Stimulated activated CD8-positive, alpha-beta memory T cell treated with anti-CD3 and anti-CD28 coated beads, Interleukin-15, amount 100 ng/mL, for 48 hours (primary cell): ENCODE measurements at regions not wholly inside any gene's neighbourhood (a gene's known extent, or its start where the extent isn't known, plus 50 kb on each side); places are given as distances from the start of the nearest gene placed in this dataset.
"Not testable (repeated sequence)": the region's sequence is repeated elsewhere in the genome, so short reads cannot be mapped to it uniquely, and the experiment has no call there.

Experiments
- DNase-seq, 2 donors: peaks; one replicate each; pipeline ENCODE4 v3.0.0-alpha.2; 2020; ENCODE audit warnings: low read depth in 2 of 2

GRCh38 chr6:137623293-137623692, 129.1 kb upstream of the OLIG3 start:
- DNase-seq: no peak

GRCh38 chr6:137625100-137625661, 131.0 kb upstream of the OLIG3 start:
- DNase-seq: no peak

- DNase-seq: no peak
These were observed 131.6 kb upstream of the OLIG3 start for GRCh38 chr6:137625808-137626207.

GRCh38 chr6:137630666-137631065, 136.5 kb upstream of the OLIG3 start:
- no peak for DNase-seq

- DNase-seq: no peak
These were observed 137.1 kb upstream of the OLIG3 start for GRCh38 chr6:137631323-137631722.

GRCh38 chr6:137634177-137634576, 140.0 kb upstream of the OLIG3 start:
- DNase-seq: not testable (repeated sequence)

GRCh38 chr6:137637121-137637520, 142.9 kb upstream of the OLIG3 start:
- DNase-seq: no peak

GRCh38 chr6:137638926-137639706, 144.9 kb upstream of the OLIG3 start:
- no peak for DNase-seq

GRCh38 chr6:137640086-137640485, 145.9 kb upstream of the OLIG3 start:
- no peak for DNase-seq

- peak; percentile 30 to 34 for DNase-seq
These were observed 147.4 kb upstream of the OLIG3 start for GRCh38 chr6:137641474-137642077.

- DNase-seq: not testable (repeated sequence)
These were observed 149.0 kb upstream of the OLIG3 start for GRCh38 chr6:137643210-137643609.

GRCh38 chr6:137643644-137644043, 149.4 kb upstream of the OLIG3 start:
- not testable (repeated sequence) for DNase-seq

GRCh38 chr6:137645850-137646249, 151.7 kb upstream of the OLIG3 start:
- DNase-seq: no peak

- DNase-seq: no peak
These were observed 152.3 kb upstream of the OLIG3 start for GRCh38 chr6:137646484-137646883.

- no peak for DNase-seq
These were observed 153.7 kb upstream of the OLIG3 start for GRCh38 chr6:137647762-137648447.

GRCh38 chr6:137650720-137651119, 156.5 kb upstream of the OLIG3 start:
- no peak for DNase-seq

- DNase-seq: no peak
These were observed 157.0 kb upstream of the OLIG3 start for GRCh38 chr6:137651178-137651577.

GRCh38 chr6:137651591-137652335, 157.6 kb upstream of the OLIG3 start:
- DNase-seq: no peak

GRCh38 chr6:137652961-137653705, 158.9 kb upstream of the OLIG3 start:
- DNase-seq: no peak

- DNase-seq: no peak
These were observed 159.5 kb upstream of the OLIG3 start for GRCh38 chr6:137653706-137654059.

GRCh38 chr6:137654365-137654981, 160.3 kb upstream of the OLIG3 start:
- no peak for DNase-seq
